Sigmoid colon (tissue), 6 donors: ENCODE measurements at regions not wholly inside any gene's neighbourhood (a gene's known extent, or its start where the extent isn't known, plus 50 kb on each side); places are given as distances from the start of the nearest gene placed in this dataset.

Experiments used
- DNase-seq: peaks from one replicate; pipeline ENCODE4 v3.0.0-alpha.2; 2019
- H3K27ac ChIP-seq, 4 donors: fragments of 200-600 bp; sonication (generic); one replicate each; pipeline ENCODE4 v1.5.1; 2016 to 2019; ENCODE audit warnings: mild to moderate bottlenecking in 1 of 4
- H3K27me3 ChIP-seq, 3 donors: fragments of 200-600 bp; sonication (generic); one replicate each; pipeline ENCODE4 v1.5.1; 2019; ENCODE audit warnings: mild to moderate bottlenecking in 1 of 3
- H3K36me3 ChIP-seq, 4 donors: fragments of 200-600 bp; sonication (generic); one replicate each; pipeline ENCODE4 v1.5.1; 2016 to 2019
- H3K4me1 ChIP-seq, 4 donors: fragments of 200-600 bp; sonication (generic); one replicate each; pipeline ENCODE4 v1.5.1; 2017 to 2019
- H3K4me3 ChIP-seq, 4 donors: fragments of 200-600 bp; sonication (generic); one replicate each; pipeline ENCODE4 v1.5.1; 2017 to 2019; ENCODE audit warnings: mild to moderate bottlenecking in 2 of 4, moderate library complexity in 1 of 4
- H3K9me3 ChIP-seq, 4 donors: fragments of 200-600 bp in 3 of 4; sonication (generic) in 3 of 4; one replicate each; pipeline versions ENCODE4 v1.5.1 to v1.6.1; 2013 to 2019
- EP300 ChIP-seq, 4 donors: sonication (generic); formaldehyde crosslinking; IDR thresholded peaks; one replicate each; pipeline ENCODE4 v1.6.1; 2017; ENCODE audit warnings: antibody characterized with exemption in 4 of 4
- POLR2A ChIP-seq, 2 donors: fragments of 450-650 bp; IDR thresholded peaks; one replicate each; pipeline ENCODE4 v1.6.1; 2016; ENCODE audit warnings: antibody characterized with exemption in 2 of 2, mild to moderate bottlenecking in 2 of 2, moderate library complexity in 2 of 2
- POLR2AphosphoS5 ChIP-seq, 4 donors: sonication (generic); formaldehyde crosslinking; IDR thresholded peaks; one replicate each; pipeline ENCODE4 v1.6.1; 2017; ENCODE audit warnings: antibody characterized with exemption in 4 of 4
- WGBS, 2 donors: extraction: QIAGEN DNeasy Blood & Tissue Kit; methylation state at CpG; one replicate each; pipeline ENCODE4 v1.1.7; 2013; 5-methylcytosine and 5-hydroxymethylcytosine counted together
- intact Hi-C: fragments of 100-400 bp; cut with DNase I; formaldehyde crosslinking; loops from one replicate; pipeline ENCODE4 v1.15.1; 2023
- TF ChIP-seq, protein P1 (sequence below), 4 experiments: fragments of 450-650 bp in 3 of 4; fragments of 200-600 bp in 1 of 4; IDR thresholded peaks; one replicate each; pipeline ENCODE4 v1.5.1; 2016 to 2019; ENCODE audit warnings: antibody characterized with exemption in 4 of 4, mild to moderate bottlenecking in 3 of 4, moderate library complexity in 2 of 4
- donor health status: healthy with polysubstance abuse.
- donor health status: healthy.

DNA sequence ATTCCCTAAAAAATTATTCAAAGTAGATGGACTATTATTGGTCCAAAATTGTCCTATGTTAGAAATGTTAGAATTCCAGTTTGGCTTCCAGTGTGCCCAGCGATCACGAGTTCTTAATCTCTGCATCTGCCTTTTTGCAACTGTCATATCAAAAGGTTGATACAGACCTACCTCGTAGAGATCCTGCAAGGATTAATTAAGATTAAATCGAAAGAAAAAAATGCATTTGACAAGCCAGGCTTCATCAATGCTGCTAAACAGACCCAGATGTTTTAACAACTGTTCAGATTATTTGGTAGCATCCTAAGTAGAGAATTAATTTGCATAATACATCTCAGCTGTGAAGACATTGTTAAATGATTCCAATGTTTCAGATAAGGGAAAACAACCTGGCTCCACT is 336.5 kb downstream of the CRPPA start:
- TF ChIP-seq, protein P1, sequence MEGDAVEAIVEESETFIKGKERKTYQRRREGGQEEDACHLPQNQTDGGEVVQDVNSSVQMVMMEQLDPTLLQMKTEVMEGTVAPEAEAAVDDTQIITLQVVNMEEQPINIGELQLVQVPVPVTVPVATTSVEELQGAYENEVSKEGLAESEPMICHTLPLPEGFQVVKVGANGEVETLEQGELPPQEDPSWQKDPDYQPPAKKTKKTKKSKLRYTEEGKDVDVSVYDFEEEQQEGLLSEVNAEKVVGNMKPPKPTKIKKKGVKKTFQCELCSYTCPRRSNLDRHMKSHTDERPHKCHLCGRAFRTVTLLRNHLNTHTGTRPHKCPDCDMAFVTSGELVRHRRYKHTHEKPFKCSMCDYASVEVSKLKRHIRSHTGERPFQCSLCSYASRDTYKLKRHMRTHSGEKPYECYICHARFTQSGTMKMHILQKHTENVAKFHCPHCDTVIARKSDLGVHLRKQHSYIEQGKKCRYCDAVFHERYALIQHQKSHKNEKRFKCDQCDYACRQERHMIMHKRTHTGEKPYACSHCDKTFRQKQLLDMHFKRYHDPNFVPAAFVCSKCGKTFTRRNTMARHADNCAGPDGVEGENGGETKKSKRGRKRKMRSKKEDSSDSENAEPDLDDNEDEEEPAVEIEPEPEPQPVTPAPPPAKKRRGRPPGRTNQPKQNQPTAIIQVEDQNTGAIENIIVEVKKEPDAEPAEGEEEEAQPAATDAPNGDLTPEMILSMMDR (IDR thresholded peaks at IDR 0.05): no peak
- TF ChIP-seq POLR2A (IDR thresholded peaks at IDR 0.05) (no peak), POLR2AphosphoS5 (IDR thresholded peaks at IDR 0.05) (no peak), EP300 (IDR thresholded peaks at IDR 0.05) (no peak)
- H3K36me3 ChIP-seq: no peaks in the 10 kb centered on the region
- DNase-seq: no peak
- intact Hi-C loops: no loop called here
- H3K4me3 ChIP-seq: no peak overlapping the region
- no peaks in the 10 kb centered on the region for H3K27me3 ChIP-seq
- no peaks in the 10 kb centered on the region for H3K9me3 ChIP-seq
- H3K4me1 ChIP-seq: no peaks in the 10 kb centered on the region
- no peak overlapping the region for H3K27ac ChIP-seq
- 82 to 92% methylated on average over 4 of the region's 4 CpGs for WGBS, 2 donors

DNA sequence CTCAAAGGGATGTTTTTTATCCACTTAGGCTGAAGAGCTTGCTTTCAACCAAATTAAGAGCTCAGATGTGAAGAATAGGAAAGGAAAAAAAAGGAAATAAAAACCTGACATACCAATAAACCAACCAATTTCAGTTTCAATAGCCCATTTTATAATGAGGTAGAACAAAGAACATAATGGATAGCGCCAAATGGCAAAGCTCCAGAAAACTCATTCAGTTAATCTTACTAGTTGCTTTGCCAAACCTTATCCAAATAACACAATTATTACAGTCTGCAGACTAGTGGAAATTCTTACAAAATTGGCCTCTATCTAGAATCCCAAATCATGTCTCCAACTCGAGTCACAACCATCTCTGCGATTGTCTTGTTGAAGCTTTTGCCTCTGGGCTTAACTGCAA is 337.0 kb downstream of the CRPPA start:
- Histone ChIP-seq H3K4me1 (no peaks in the 10 kb centered on the region), H3K36me3 (no peaks in the 10 kb centered on the region), H3K27me3 (no peaks in the 10 kb centered on the region), H3K4me3 (no peak overlapping the region), H3K9me3 (no peaks in the 10 kb centered on the region), H3K27ac (no peak overlapping the region)
- no peak for DNase-seq
- TF ChIP-seq, protein P1 (IDR thresholded peaks at IDR 0.05): no peak
- no peak for TF ChIP-seq POLR2AphosphoS5 (IDR thresholded peaks at IDR 0.05)
- no peak for TF ChIP-seq EP300 (IDR thresholded peaks at IDR 0.05)
- intact Hi-C loops: no loop called here
- WGBS, 2 donors: 25 to 65% methylated on average over 3 of the region's 3 CpGs

DNA sequence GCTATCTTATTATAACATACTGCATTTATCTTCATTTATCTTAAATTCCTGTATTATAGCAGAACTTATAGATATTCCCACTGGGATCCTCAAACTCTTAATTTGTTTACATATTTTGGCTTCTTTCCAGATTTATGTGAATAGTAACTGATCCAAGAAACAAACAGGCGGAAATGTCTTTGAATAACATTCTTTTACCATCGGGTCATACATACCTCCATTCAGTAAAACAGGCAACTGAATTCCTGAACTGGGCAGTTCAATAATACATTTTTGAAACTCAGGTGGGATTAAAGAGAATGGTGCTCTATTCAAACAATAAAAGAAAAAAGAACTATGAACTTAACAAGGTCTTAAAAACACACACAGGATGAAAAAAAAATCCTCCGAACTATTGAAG is 337.4 kb downstream of the CRPPA start:
- TF ChIP-seq POLR2AphosphoS5 (IDR thresholded peaks at IDR 0.05) (no peak), POLR2A (IDR thresholded peaks at IDR 0.05) (no peak), EP300 (IDR thresholded peaks at IDR 0.05) (no peak)
- TF ChIP-seq, protein P1 (IDR thresholded peaks at IDR 0.05): no peak
- no peaks in the 10 kb centered on the region for H3K27me3 ChIP-seq
- no peak overlapping the region for H3K27ac ChIP-seq
- H3K4me1 ChIP-seq: no peaks in the 10 kb centered on the region
- intact Hi-C loops: no loop called here
- no peak overlapping the region for H3K4me3 ChIP-seq
- WGBS, 2 donors: 9 to 45% methylated on average over 3 of the region's 3 CpGs
- no peak for DNase-seq
- H3K36me3 ChIP-seq: no peaks in the 10 kb centered on the region
- no peaks in the 10 kb centered on the region for H3K9me3 ChIP-seq

DNA sequence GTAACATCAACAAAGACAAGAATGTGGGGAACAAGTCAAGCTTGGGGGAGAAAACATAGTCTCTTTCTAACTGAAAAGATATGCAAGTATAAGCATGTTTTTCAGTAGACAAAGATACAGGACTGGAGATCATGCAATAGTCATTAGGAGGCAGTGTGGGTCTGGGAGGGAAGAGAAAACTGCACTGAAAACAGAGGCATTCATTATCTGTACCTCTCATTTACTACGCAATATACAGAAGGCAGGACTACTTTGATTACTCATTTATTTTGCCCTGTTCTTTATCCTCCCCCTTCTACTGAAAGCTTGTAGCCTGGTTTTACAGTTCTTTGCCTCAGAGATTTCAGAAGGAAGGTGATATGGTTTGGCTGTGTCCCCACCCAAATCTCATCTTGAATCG is 341.2 kb downstream of the CRPPA start:
- Histone ChIP-seq H3K4me1 (no peaks in the 10 kb centered on the region), H3K36me3 (no peaks in the 10 kb centered on the region), H3K27ac (no peak overlapping the region), H3K9me3 (no peaks in the 10 kb centered on the region), H3K27me3 (no peaks in the 10 kb centered on the region), H3K4me3 (no peak overlapping the region)
- intact Hi-C loops: no loop called here
- WGBS, 2 donors: 85 to 91% methylated on average over 2 of the region's 2 CpGs
- TF ChIP-seq, protein P1 (IDR thresholded peaks at IDR 0.05): no peak
- TF ChIP-seq EP300 (IDR thresholded peaks at IDR 0.05) (no peak), POLR2A (IDR thresholded peaks at IDR 0.05) (no peak), POLR2AphosphoS5 (IDR thresholded peaks at IDR 0.05) (no peak)
- DNase-seq: no peak

DNA sequence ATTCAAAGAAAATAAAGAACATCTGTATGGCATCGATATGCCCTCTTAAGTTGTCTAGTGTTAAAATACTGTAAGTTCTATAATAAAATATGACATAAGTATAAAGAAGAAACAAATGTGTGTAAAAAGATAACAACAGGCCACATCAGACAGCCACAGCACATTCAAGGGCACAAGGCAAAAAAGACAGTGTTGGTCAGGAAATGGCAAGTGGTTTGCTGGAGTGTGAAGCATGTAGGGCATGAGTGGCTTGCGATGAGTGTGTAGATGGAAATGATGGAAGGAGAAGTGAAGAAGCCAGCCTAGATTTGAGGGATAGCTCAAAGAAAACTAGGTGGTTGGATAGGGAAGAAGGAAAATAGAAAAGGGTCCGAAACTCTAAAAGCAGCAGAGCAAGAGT is 341.6 kb downstream of the CRPPA start:
- H3K27me3 ChIP-seq: no peaks in the 10 kb centered on the region
- no peaks in the 10 kb centered on the region for H3K4me1 ChIP-seq
- no peak overlapping the region for H3K27ac ChIP-seq
- TF ChIP-seq EP300 (IDR thresholded peaks at IDR 0.05): no peak
- TF ChIP-seq, protein P1 (IDR thresholded peaks at IDR 0.05): no peak
- TF ChIP-seq POLR2AphosphoS5 (IDR thresholded peaks at IDR 0.05): no peak
- TF ChIP-seq POLR2A (IDR thresholded peaks at IDR 0.05): no peak
- no peaks in the 10 kb centered on the region for H3K36me3 ChIP-seq
- intact Hi-C loops: loop anchor here (2.0 to 10.0 kb wide), 5 partner anchors 333 to 1365 kb away; no protein-coding TSS in a partner anchor
- H3K9me3 ChIP-seq: no peaks in the 10 kb centered on the region
- DNase-seq: no peak
- WGBS, 2 donors: 85 to 92% methylated on average over 3 of the region's 3 CpGs
- H3K4me3 ChIP-seq: no peak overlapping the region
